ENCODE measurements at regions not wholly inside any gene's neighbourhood (a gene's known extent, or its start where the extent isn't known, plus 50 kb on each side); places are given as distances from the start of the nearest gene placed in this dataset.

- H3K79me2 ChIP-seq (ENCODE audit: control insufficient read depth, insufficient read depth, low read length) = no peaks in the 10 kb centered on the region
- no peaks in the 10 kb centered on the region for H4K20me1 ChIP-seq (ENCODE audit: control insufficient read depth, insufficient read depth)
- ChIA-PET SMC1A (ENCODE audit: uncharacterized antibody, unreplicated experiment) (no interaction called here), RAD21 (ENCODE audit: unreplicated experiment) (no interaction called here), CTCF (no interaction called here), POLR2A (no interaction called here)
- H3K27ac ChIP-seq (ENCODE audit: control insufficient read depth, insufficient read depth) = no peak overlapping the region
- DNase-seq (ENCODE audit: low read depth, low spot score) (no peak), FAIRE-seq (no peak), ATAC-seq (no peak)
- in situ Hi-C loops (cut with MboI) = no loop called here
- no peak overlapping the region for H2AFZ ChIP-seq (ENCODE audit: control insufficient read depth, low read depth, low read length)
- intact Hi-C loops (cut with micrococcal nuclease; ENCODE audit: unreplicated experiment) = no loop called here
- H3K4me2 ChIP-seq (ENCODE audit: control insufficient read depth, insufficient read depth) = no peak overlapping the region
- H3K27me3 ChIP-seq (replicated peaks in 1 of 2; ENCODE audit: control insufficient read depth in 2 of 2, insufficient read depth in 2 of 2, low read length in 1 of 2) = no peaks in the 10 kb centered on the region
- H3K4me1 ChIP-seq (ENCODE audit: control insufficient read depth, insufficient read depth, low read length) = no peaks in the 10 kb centered on the region
- no peaks in the 10 kb centered on the region for H3K36me3 ChIP-seq (ENCODE audit: control insufficient read depth in 2 of 2, insufficient read depth in 2 of 2, low read length in 1 of 2)
- no TSS peak for BruUV-seq (replicated peaks)
- 51% methylated on average over 6 of the region's 6 CpGs for WGBS (ENCODE audit: insufficient coverage, insufficient replicate concordance, low lambda C conversion rate, missing lambda C conversion rate)
- no peak overlapping the region for H3K4me3 ChIP-seq
- H3K9me3 ChIP-seq (replicated peaks; ENCODE audit: control insufficient read depth, insufficient read depth, low read length) = no peaks in the 10 kb centered on the region
- no peak overlapping the region for H3K9ac ChIP-seq (ENCODE audit: control insufficient read depth, insufficient read depth, low read length)
- TF ChIP-seq KAT2A (conservative IDR thresholded peaks at IDR 0.05; ENCODE audit: control insufficient read depth, low read depth, low read length) (no peak), ATF3 (IDR thresholded peaks at IDR 0.05; ENCODE audit: borderline replicate concordance, extremely low read depth, low read depth, low read length) (no peak), RAD51 (IDR thresholded peaks at IDR 0.05) (no peak), BCL11A (IDR thresholded peaks at IDR 0.05; ENCODE audit: low read depth, low read length) (no peak), SREBF1 (IDR thresholded peaks at IDR 0.05; ENCODE audit: low read length) (no peak), CBFB (IDR thresholded peaks at IDR 0.05; ENCODE audit: low read depth) (no peak), ZNF687 (IDR thresholded peaks at IDR 0.05) (no peak), ZNF384 (IDR thresholded peaks at IDR 0.05; ENCODE audit: borderline replicate concordance, low read depth, low read length) (no peak), WRNIP1 (IDR thresholded peaks at IDR 0.05; ENCODE audit: borderline replicate concordance, low read depth, low read length) (no peak), MTA3 (IDR thresholded peaks at IDR 0.05; ENCODE audit: borderline replicate concordance, low read length) (no peak), BACH1 (IDR thresholded peaks at IDR 0.05; ENCODE audit: borderline replicate concordance) (no peak), NFYA (IDR thresholded peaks at IDR 0.05; ENCODE audit: borderline replicate concordance, low read depth, low read length) (no peak), E4F1 (IDR thresholded peaks at IDR 0.05; ENCODE audit: borderline replicate concordance, partially characterized antibody) (no peak), SPI1 (IDR thresholded peaks at IDR 0.05; ENCODE audit: borderline replicate concordance, insufficient read depth, low read depth, low read length) (no peak), IKZF2 (IDR thresholded peaks at IDR 0.05) (no peak)
Measured at GRCh38 chr13:33450956-33451709, 165.6 kb upstream of the STARD13 start.

All from GM12878 (cell line).